ENCODE measurements at regions not wholly inside any gene's neighbourhood (a gene's known extent, or its start where the extent isn't known, plus 50 kb on each side); places are given as distances from the start of the nearest gene placed in this dataset.

GRCh38 chr5:3372289-3372688 is 223.3 kb upstream of the IRX1 start:
- TF ChIP-seq, protein P1, sequence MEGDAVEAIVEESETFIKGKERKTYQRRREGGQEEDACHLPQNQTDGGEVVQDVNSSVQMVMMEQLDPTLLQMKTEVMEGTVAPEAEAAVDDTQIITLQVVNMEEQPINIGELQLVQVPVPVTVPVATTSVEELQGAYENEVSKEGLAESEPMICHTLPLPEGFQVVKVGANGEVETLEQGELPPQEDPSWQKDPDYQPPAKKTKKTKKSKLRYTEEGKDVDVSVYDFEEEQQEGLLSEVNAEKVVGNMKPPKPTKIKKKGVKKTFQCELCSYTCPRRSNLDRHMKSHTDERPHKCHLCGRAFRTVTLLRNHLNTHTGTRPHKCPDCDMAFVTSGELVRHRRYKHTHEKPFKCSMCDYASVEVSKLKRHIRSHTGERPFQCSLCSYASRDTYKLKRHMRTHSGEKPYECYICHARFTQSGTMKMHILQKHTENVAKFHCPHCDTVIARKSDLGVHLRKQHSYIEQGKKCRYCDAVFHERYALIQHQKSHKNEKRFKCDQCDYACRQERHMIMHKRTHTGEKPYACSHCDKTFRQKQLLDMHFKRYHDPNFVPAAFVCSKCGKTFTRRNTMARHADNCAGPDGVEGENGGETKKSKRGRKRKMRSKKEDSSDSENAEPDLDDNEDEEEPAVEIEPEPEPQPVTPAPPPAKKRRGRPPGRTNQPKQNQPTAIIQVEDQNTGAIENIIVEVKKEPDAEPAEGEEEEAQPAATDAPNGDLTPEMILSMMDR (IDR thresholded peaks at IDR 0.05) = no peak
- TF ChIP-seq POLR2A (IDR thresholded peaks at IDR 0.05) = no peak

Data from thyroid gland (tissue), 4 donors.